ENCODE measurements at regions not wholly inside any gene's neighbourhood (a gene's known extent, or its start where the extent isn't known, plus 50 kb on each side); places are given as distances from the start of the nearest gene placed in this dataset.

DNA sequence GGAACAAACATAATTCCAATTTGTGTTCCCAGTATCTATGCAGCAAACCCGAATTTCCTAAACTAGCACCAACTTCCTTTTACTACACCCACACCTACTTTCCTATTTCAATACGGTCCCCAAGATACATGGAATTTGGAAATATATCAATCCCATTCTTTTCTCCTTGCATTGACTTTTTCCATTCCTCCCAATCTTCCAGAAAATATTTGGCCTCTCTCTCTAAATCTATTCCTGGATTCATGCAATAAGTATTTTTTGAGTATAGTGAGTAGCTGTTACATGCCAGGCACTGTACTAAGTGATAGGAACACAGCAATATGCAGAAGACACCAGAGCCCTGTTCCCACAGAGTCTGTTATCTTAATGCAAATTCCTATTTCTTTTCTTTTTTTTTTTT is 216.2 kb upstream of the PIK3R1 start:
- Histone ChIP-seq H3K79me2 (ENCODE audit: low read depth) (no peaks in the 10 kb centered on the region), H3K4me1 (replicated peaks; ENCODE audit: insufficient read depth) (no peaks in the 10 kb centered on the region), H3K4me3 (no peak overlapping the region), H3K36me3 (ENCODE audit: low read depth) (no peaks in the 10 kb centered on the region), H3F3A (ENCODE audit: insufficient read depth, low read depth) (no peaks in the 10 kb centered on the region), H3K9me2 (ENCODE audit: insufficient read depth) (0 out of 2 replicates have a peak, but pooled peaks cover 6% of the 10 kb centered on the region), H2AFZ (no peak overlapping the region), H3K27me3 (ENCODE audit: insufficient read depth, low read depth) (no peaks in the 10 kb centered on the region), H4K20me1 (ENCODE audit: insufficient read depth) (no peaks in the 10 kb centered on the region), H3K4me2 (no peak overlapping the region), H3K9me3 (ENCODE audit: insufficient read depth, low read depth) (no peaks in the 10 kb centered on the region), H3K27ac (no peak overlapping the region)
- TF ChIP-seq, protein P1, sequence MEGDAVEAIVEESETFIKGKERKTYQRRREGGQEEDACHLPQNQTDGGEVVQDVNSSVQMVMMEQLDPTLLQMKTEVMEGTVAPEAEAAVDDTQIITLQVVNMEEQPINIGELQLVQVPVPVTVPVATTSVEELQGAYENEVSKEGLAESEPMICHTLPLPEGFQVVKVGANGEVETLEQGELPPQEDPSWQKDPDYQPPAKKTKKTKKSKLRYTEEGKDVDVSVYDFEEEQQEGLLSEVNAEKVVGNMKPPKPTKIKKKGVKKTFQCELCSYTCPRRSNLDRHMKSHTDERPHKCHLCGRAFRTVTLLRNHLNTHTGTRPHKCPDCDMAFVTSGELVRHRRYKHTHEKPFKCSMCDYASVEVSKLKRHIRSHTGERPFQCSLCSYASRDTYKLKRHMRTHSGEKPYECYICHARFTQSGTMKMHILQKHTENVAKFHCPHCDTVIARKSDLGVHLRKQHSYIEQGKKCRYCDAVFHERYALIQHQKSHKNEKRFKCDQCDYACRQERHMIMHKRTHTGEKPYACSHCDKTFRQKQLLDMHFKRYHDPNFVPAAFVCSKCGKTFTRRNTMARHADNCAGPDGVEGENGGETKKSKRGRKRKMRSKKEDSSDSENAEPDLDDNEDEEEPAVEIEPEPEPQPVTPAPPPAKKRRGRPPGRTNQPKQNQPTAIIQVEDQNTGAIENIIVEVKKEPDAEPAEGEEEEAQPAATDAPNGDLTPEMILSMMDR (conservative IDR thresholded peaks at IDR 0.05), result no peak
- TF ChIP-seq EZH2 (IDR thresholded peaks at IDR 0.05; ENCODE audit: low read depth), result no peak
- POLR2A ChIA-PET (ENCODE audit: unreplicated experiment), result no interaction called here
- intact Hi-C loops (cut with micrococcal nuclease; ENCODE audit: unreplicated experiment), result no loop called here
- DNase-seq, result no peak
- CTCF ChIA-PET, result no interaction called here
- no TSS peak for BruUV-seq (replicated peaks)

DNA sequence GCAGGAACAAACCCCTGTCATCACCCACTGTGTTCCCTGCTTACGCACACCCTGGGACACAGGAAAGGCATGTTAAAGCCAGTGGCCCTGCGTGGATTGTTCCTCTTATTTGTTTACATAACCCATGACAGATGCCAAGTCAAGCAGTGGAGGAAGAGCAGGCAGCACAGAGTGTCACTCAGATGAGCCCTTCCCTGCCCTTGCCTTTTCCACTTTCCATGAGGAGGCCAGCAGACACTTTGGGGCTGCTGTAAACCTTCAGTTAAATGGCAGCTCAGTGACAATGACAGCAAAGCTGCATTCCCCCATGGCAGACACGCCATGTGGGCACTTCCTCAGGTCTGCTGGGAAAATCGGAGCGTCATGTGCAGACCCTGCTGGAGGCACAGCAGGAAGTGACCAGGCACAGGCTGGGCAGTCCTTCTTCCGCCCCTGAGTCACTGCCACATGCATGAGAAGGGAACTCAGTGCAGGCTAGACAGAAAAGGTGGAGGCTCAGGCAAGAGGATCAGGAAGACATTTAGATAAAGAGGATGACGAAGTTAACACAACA is 216.8 kb upstream of the PIK3R1 start:
- no peak for DNase-seq
- BruUV-seq (replicated peaks), result no TSS peak
- Histone ChIP-seq H3K79me2 (ENCODE audit: low read depth) (no peaks in the 10 kb centered on the region), H3K27me3 (ENCODE audit: insufficient read depth, low read depth) (no peaks in the 10 kb centered on the region), H3K4me2 (no peak overlapping the region), H2AFZ (no peak overlapping the region), H3K36me3 (ENCODE audit: low read depth) (no peaks in the 10 kb centered on the region), H3K4me1 (replicated peaks; ENCODE audit: insufficient read depth) (no peaks in the 10 kb centered on the region), H3K9me3 (ENCODE audit: insufficient read depth, low read depth) (no peaks in the 10 kb centered on the region), H3K4me3 (no peak overlapping the region), H3F3A (ENCODE audit: insufficient read depth, low read depth) (no peaks in the 10 kb centered on the region), H4K20me1 (ENCODE audit: insufficient read depth) (no peaks in the 10 kb centered on the region), H3K9me2 (ENCODE audit: insufficient read depth) (0 out of 2 replicates have a peak, but pooled peaks cover 6% of the 10 kb centered on the region), H3K27ac (no peak overlapping the region)
- CTCF ChIA-PET, result no interaction called here
- TF ChIP-seq EZH2 (IDR thresholded peaks at IDR 0.05; ENCODE audit: low read depth), result no peak
- TF ChIP-seq, protein P1 (conservative IDR thresholded peaks at IDR 0.05), result no peak
- POLR2A ChIA-PET (ENCODE audit: unreplicated experiment), result no interaction called here
- intact Hi-C loops (cut with micrococcal nuclease; ENCODE audit: unreplicated experiment), result no loop called here

DNA sequence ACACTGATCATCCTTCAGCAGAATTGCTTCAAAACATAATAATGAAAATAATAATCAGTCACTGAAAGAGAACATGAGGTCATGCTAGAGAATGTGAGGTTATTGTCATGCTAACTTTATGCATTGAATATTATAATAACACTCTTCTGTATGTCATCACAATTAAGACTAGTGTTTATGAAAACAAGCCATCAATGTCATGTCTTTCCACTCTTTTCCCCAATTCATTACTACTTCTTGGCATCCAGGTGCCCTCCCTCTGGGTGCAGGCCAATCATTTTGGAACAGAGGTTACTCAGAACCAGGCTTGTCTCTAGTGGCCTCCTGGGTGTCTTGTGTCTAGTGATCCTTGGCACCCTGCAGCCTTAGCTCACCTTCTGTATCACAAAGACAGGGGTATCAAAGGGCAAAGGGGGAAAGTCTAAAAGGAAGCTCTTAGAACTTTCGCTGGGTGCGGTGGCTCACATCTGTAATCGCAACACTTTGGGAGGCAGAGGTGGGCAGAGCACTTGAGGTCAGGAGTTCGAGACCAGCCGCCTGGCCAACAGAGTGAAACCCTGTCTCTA is 217.6 kb upstream of the PIK3R1 start:
- POLR2A ChIA-PET (ENCODE audit: unreplicated experiment), result no interaction called here
- no peak overlapping the region for H3K27ac ChIP-seq

More for the DNA sequence above, 217.6 kb upstream of the PIK3R1 start:
- H3K4me1 ChIP-seq (replicated peaks; ENCODE audit: insufficient read depth), result no peaks in the 10 kb centered on the region
- H3K27me3 ChIP-seq (ENCODE audit: insufficient read depth, low read depth), result no peaks in the 10 kb centered on the region
- no peaks in the 10 kb centered on the region for H3K79me2 ChIP-seq (ENCODE audit: low read depth)
- BruUV-seq (replicated peaks), result no TSS peak
- H3K9me3 ChIP-seq (ENCODE audit: insufficient read depth, low read depth), result no peaks in the 10 kb centered on the region
- TF ChIP-seq, protein P1 (conservative IDR thresholded peaks at IDR 0.05), result no peak
- TF ChIP-seq EZH2 (IDR thresholded peaks at IDR 0.05; ENCODE audit: low read depth), result no peak
- 0 out of 2 replicates have a peak, but pooled peaks cover 6% of the 10 kb centered on the region for H3K9me2 ChIP-seq (ENCODE audit: insufficient read depth)
- CTCF ChIA-PET, result no interaction called here
- H4K20me1 ChIP-seq (ENCODE audit: insufficient read depth), result no peaks in the 10 kb centered on the region
- no peaks in the 10 kb centered on the region for H3F3A ChIP-seq (ENCODE audit: insufficient read depth, low read depth)
- no peaks in the 10 kb centered on the region for H3K36me3 ChIP-seq (ENCODE audit: low read depth)
- DNase-seq, result no peak
- H3K4me2 ChIP-seq, result no peak overlapping the region
- intact Hi-C loops (cut with micrococcal nuclease; ENCODE audit: unreplicated experiment), result no loop called here
- H2AFZ ChIP-seq, result no peak overlapping the region
- no peak overlapping the region for H3K4me3 ChIP-seq
